Fibroblast of peridontal ligament (primary cell): ENCODE measurements at regions not wholly inside any gene's neighbourhood (a gene's known extent, or its start where the extent isn't known, plus 50 kb on each side); places are given as distances from the start of the nearest gene placed in this dataset.
"Not testable (repeated sequence)": the region's sequence is repeated elsewhere in the genome, so short reads cannot be mapped to it uniquely, and the experiment has no call there.

Experiments used
- DNase-seq: peaks from one replicate; pipeline ENCODE4 v3.0.0-alpha.2; 2010; ENCODE audit errors: extremely low read depth

DNA sequence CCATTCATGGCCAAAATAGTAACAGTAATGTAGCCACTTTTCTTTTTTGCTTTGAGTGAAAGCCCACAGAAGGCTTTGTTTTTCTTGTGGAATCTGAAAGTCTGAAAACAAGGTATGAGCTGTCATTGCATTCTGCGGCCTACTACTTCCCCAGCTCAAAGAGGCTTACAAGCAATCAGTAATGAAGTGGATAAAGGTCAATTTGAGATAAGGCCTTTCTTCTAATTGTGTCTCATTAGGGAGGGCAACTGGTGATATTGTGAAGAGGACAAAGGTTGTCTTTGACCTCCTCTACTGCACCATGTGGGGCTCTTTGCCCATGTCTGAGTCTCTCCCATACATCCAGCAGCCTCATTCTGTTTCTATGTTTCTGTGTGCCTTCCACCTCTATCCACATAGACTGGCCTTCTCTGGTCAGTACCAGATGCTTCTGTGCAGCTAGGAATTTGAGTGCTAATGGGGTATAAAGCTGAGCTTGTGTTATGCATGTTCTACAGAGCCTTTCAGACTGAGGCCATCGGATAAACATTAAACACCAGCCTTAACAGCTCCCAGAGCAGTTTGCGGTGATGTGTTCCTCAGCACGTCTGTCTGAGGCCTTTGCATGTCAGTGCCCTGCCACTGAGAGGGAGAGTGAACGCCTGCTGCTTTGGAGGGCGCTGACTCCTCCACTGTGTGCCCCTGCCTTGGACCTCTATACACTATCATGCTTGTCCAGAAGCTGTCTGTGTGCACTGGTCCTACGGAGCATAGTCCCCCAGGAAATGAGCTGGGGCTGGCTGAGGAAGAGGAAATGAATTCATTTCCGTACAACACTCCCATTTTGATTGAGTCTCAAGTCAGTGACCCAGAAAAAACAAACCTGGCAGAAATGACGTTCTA lies 80.2 kb downstream of the SH2D1A start:
- no peak for DNase-seq

DNA sequence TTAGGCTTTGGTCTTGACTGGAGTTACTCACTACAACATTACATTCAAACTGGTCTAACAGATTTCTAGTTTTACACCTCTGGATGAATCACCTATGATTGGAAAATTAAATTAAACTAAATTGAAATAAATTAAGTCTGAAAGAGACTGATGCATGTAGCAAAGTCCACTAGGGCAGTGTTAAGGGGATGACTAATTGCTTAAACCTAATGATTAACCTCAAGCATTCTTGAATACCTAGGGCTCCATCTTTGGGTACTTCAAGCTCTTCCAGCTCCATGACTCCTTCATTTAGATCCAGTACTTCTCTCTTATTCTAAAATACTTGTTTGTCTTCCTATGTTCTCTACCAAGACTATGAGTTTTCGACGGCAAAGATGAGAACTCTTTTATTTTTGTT lies 86.8 kb downstream of the SH2D1A start:
- DNase-seq: no peak

DNA sequence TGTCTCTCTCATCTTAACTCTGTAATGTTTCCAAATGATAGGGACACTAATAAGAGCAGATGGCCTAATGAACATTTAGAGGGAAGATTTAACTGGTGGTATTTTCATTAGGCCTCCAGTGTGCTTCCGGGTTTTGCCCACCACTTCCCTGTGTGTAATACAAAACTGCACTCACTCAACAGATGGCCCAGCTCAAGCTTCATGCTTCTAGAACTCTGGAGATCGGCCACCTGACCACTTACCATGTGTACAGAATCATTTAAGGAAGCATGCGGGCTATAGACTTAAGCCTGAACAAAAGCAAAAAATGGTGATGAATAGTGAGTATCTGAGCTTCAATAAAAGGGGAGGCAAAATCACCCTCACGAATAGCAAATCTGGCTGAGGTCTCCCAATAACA lies 89.3 kb downstream of the SH2D1A start:
- no peak for DNase-seq

DNA sequence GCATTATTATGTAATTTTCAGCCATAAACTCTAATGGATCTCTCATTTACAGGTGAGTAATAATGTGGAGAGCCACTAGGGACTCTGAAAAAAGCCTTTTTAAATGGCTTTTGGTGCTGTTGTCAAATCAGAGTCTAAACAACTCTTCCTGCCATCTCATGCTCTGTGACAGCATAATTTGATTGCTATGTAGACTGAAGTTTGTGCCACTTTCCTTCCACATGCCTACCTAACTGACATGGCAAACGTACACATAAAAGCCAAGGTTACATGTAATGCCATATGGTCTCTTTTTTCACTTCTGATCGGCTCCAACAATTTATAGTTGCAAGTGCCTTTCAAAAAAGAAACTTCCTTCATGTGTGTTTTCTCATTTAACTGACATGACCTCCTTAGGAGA lies 94.3 kb downstream of the SH2D1A start:
- DNase-seq: no peak

DNA sequence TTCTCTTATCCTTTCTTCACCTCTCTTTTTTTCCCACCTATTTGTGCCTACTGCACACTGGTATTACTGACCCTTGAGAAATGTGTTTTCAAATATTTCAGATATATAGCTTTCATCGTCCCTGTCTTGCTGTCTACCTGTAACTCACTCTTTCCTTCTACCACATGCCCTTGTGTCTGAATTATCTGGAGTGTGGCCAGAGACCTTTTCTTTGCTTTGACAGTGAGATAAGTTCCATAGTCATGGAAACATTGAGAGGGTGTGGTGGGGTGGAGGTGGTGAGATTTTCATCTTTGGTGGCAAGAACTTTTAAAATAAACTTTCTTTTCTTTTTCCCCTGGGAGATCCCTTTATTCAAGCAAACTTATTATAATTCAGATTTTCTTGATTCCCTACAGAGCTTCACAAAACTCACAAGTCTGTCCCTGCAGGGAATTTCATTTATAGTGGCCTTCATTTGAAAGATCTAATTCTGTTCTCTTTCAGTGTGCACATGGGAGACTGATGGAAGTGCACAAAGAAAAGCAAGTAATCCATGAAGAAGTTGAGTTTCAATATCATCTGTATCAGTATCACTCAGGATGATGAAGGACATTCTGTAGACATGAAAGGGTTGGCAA lies 95.7 kb downstream of the SH2D1A start:
- no peak for DNase-seq

DNA sequence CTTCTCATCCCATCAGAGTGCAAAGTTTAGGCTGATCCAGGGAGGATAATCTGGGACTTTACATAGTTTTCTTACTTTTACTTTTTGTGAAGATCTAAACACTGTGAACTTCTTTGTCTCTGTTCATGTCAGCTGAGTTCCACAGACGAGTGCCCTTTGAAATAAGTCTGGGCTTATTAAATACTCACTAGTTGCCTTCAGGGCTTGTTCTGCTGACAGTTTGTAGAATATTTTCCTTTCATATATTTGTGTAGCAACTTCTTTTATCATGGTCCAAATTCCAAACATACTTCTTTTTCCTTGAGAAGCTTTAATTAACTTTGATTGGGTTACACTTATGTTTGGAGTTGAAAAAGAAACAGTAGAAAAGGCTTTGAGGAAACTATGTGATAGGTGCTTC lies 109.6 kb downstream of the SH2D1A start:
- no peak for DNase-seq

DNA sequence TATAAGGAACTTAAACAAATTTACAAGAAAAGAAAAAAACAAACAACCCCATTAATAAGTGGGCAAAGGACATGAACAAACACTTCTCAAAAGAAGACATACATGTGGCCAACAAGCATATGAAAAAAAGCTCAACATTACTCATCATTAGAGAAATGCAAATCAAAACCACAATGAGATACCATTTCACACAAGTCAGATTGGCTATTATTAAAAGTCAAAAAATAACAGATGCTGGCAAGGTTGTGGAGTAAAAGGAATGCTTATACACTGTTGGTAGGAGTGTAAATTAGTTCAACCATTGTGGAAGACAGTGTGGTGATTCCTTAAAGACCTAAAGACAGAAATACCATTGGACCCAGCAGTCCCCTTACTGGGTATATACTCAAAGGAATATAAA lies 113.5 kb downstream of the SH2D1A start:
- not testable (repeated sequence) for DNase-seq

DNA sequence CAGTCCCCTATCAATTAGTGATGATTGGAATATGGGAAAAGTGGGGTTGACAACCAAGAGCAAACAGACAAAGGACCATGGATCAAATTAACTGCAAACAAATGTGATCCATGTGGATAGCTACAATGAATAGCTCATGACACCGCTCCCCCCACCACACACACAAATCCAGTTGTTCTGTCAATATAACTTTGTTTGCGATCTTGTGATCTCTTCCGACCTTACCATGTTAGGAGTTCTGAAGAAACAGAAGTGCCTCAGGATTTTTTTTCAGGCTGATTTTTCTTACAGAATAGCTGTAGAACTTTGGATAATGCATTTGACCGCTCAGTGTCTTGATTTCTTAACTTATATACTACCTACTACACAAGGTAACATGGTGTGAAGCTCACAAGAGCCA lies 116.6 kb downstream of the SH2D1A start:
- no peak for DNase-seq

DNA sequence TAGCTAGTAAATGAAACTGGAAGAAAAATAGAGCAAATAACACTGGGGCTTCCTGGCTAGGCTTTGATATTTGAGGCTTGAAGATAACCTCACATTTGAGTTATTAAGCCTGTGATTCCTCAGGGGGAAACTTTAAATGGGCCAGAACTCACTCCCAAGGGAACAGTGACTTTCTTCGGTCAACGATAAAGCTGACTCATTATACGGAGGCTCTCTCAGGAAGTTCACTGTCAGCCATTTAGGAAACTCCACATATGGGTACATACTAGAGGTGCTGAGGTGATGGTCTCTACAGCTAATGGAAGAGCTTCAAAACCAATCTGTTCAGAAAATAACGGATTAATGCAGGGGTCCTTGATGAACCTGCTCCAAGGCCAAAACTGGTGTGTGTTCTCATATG lies 120.8 kb downstream of the SH2D1A start:
- DNase-seq: no peak

DNA sequence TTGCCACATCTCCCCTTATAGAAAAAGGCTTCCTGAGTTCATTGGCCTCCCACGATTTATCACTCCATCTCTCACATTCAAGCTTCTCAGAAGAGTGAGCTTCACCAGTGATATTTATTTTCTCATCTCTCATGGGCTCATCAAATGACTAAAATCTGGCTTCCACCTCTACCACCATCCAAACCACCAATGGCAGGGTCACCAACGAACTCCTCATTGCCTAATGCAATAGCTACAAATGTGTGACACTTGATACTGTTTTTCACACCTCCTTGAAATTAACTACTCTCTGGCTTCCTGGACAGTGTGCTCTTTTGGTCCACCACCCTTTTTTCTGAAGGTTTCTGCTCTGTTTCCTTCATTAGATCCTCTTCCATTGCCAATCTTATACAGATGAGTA lies 129.0 kb downstream of the SH2D1A start:
- no peak for DNase-seq

DNA sequence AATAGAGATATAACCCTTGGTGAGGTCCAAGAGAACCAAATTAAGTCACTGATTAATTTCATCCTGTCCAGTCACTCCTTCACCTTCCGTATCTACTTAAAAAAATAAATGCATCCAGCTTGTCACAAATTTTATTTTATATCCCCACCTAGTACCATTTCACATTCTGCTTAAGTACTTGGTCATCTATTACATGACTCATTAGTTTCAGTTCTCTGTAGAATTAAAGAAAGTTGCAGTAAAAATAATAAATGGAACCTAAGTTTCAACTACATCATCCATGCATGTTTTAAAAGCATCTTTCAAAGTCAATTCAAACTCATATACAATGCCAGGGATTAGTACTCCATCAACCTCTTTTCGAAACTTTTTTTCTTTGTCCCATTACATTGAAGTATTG lies 130.2 kb downstream of the SH2D1A start:
- no peak for DNase-seq

DNA sequence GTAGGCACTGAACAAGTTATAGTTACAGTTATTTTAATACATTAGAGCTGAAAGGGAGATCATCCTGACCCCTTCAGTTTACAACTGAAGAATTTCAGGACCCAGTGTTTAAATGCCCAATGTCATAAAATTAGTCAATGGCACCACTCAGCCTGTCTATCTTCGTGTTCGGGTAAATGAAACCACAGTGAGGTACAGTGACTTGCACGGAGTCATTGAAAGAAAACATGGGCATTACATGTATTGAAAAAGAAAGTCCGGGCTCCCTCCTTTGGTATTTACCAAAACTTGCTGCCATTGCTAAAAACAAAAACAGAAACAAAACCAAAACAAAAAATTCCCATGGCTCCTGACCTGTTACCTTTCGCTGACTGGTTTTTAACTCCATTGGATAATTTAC lies 131.7 kb downstream of the SH2D1A start:
- DNase-seq: no peak

DNA sequence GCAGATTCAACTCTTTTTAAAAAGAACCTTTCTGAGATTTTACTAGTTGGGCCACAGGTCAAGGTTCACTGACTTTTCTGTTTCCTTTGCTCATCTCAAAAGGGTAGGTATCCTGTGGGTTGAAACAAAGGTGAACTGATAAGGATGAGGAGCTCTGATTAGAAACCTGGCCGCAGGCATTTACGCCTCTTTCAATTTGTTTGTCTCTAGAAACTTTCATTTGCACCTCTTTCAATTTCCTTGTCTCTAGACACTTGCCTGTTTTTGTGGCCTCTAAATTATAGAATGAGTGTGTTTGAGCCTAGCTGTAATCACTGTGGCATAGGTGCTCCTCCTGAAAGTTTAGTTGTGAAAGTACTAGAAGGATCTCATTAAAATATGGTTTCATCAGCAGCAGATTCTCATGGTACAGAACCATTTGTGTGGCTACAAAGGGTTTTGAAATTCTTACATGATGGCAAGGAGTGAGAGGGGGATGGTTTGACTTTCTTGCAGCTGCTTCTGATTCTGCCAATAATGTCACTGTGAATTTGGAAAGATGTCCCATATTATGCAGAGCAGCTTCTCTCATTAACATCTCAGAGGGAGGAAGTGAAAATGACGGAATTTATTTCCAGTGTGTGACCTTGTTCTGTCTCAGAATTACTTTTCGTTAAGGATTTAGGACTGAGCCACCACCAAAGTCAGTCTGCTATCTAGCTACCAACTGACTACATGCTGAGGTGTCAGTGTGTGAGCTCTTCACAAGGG lies 142.2 kb downstream of the SH2D1A start:
- DNase-seq: no peak

DNA sequence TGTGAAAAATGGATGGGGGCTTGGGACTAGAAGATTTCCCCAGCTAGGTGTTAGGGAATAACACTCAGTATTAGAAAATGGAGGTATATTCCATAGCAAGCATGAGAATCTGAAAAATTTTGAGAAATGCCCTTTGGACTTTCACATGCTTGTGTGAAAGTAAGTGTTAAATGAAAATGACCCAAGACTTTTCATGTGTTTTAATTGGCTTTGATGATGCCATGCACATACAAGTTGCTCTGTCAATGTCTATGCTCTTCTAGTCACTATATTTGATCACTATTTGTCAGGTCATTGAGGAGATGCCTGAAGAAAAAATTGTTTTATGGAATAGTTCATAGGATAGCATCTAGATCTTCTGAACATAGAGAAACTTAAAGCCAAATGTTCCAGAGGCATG lies 147.6 kb downstream of the SH2D1A start:
- no peak for DNase-seq

DNA sequence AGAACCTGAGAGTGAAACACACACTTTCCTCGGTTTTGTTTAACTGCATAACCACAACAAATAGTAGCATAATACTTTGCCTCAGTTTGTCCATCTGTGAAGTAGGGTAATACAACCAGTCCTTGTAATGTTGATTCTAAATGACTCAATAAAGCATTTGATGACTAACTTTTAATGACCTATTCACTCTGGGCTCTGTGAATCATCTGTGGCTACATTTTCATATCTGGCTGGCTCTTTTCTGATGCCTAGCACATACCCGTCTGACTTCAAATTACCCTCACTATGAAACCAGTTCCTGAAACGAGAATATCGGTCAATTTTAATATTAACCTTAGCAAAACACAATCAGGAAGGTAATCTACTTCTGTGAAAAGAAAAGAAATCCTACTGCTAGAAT lies 151.0 kb downstream of the SH2D1A start:
- DNase-seq: no peak

DNA sequence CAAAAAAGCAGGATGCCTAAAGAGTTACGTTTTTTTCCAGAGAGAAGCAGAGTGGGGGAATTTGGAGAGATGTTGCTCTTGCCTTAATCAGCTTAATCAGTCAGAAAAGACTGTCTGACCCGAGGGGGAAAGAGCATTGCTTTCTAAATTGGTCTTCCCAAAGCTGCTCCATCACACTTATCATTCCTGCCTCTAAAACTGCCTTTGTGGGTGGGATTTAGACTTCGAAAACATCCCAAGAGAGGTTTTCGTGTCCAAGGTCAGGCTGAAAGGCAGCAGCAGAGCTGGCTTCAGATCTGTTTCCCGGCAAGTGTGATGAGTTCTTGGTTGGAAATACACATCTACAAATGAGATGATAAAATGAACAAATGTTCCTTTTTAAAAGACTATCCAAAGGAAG lies 155.2 kb downstream of the SH2D1A start:
- DNase-seq: no peak

DNA sequence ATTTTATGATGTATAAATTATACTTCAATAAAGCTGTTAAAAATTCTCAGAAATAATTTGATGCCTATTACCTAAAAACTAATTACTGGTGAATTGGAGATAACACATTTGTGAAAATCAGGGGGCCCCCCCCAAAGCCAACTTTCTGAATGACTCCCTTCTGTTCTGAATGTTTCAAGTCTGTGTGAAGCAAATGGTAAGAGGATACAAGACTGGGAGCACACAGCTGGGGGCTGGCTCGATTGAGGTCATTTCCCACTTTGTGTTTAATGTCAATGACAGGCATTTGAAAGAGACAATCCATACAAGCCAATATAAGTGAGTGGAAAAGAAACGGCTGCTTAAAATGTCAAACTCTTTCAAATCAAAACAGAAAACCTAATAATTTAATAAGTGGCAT lies 155.8 kb downstream of the SH2D1A start:
- DNase-seq: no peak

DNA sequence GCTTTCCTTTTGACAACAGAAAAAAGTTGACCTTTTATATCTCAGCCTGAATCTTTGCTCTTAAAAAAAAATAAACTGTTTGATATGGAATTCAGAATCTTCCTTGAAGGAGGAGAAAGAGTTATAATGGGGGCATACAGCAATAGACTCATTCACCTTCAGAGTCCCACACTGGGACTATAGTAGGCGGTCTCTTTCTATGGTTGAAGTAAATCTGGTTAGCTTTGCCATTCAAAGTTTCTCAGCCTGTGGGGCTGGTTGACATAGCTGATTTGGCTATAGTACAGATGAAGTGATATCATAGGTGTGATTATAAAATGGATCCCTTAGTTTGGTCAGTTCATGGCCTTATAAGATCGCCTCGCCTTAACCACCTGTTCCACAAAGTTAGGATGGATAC lies 156.2 kb downstream of the SH2D1A start:
- DNase-seq: no peak

DNA sequence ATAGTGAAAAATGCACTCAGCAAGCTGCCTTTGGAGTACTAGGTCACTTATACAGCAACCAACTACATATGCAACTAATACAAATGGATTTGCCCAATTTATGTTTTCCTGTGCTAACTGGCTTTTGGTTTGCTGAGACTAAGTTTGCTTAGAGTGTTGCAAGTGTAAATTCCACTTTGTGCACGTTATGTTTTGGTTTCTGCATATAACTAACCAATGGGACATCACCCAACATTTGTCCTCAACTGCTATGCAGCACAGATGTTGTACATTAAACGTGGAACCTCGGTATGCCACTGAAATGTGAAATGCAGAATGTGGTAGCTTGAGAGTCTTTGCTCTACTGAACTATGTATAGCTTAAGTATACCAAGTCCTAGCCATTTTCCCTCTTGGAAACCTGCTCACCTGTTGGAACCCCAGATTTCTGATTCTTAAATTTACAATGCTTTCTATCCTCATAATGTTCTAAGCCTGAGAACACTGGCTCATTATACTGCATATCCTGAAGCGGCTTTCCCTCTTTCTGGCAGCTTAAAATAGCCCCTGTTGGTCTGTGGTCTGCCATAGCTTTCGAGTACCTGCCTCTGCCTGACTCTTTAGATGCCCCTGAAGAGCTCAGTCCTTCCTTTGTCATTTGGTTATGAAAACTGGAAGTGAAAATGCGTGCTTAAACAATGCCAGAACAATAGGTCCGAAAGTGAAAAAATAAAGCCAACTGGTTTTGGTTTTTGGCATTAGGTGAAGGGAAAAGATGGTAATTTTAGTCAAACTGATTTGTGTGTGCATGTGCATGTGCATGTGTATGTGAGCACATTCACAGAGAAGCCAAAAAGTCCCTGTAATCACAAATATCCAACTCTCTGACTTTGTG lies 158.0 kb downstream of the SH2D1A start:
- peak; percentile 5 for DNase-seq

DNA sequence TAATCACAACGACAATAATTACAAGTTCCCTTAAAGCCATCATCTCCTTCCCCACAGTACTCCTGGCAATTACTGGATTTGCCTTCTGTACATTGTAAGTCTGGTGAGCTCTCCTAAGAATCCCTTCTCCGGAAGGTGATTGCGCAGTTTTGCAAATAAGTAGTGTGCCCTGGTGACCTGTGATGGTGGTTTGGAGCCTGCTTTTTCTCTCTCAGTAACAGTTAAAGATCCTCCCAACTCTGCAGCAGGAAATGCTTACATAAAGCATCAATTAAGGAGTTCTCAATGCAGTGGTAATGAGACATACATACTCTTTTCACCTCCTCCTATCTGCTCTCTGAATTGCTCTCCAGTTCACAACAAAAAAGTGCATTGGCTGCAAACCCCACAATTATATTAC lies 159.7 kb downstream of the SH2D1A start:
- no peak for DNase-seq

DNA sequence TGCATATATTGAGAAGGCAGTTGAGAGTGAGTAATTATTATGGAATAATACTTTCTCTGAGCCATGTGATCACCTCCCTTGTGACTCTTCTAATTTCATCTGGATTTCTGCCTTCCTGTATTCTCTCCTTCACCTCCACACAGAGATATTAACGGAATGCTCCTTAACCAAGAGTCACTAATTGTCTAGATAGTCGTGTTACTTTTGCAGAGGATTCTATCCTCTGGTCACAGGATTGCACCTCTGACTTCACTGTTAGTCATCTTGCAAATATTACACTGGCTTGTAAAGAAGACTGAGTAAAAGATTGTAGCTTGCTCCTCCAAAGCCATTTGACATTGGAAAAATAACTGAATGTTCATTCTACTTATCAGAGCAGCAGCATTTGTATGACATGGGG lies 160.9 kb downstream of the SH2D1A start:
- no peak for DNase-seq

DNA sequence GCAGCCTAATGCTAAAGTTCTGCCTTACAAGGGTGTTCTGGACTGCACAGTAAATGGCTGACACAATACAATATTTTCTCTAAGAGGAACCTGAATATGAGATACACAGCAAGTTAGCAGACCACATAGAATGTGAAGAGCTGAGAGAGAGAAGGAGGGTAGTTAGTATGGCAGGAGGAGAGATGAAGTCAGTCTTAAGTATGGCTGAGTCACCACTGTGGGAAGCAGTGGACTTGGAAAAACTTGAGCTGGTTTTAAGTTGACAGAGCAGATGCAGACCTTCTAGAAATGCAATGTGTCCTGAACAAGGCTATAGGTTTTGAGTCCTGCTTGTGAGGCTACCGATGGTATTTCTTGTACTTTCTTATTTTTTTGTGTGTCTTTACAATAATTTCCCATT lies 172.5 kb downstream of the SH2D1A start:
- DNase-seq: no peak
